Lower leg skin (tissue), 3 donors: ENCODE measurements at regions not wholly inside any gene's neighbourhood (a gene's known extent, or its start where the extent isn't known, plus 50 kb on each side); places are given as distances from the start of the nearest gene placed in this dataset.

Experiments
- POLR2A ChIP-seq, 2 donors: fragments of 450-650 bp; IDR thresholded peaks; one replicate each; pipeline ENCODE4 v1.6.1; 2016 to 2017; ENCODE audit warnings: antibody characterized with exemption in 2 of 2, mild to moderate bottlenecking in 1 of 2, moderate library complexity in 1 of 2
- TF ChIP-seq, protein P1 (sequence below), 3 donors: fragments of 450-650 bp; IDR thresholded peaks; one replicate each; pipeline ENCODE4 v1.5.1; 2016; ENCODE audit warnings: antibody characterized with exemption in 3 of 3, mild to moderate bottlenecking in 3 of 3, moderate library complexity in 2 of 3

DNA sequence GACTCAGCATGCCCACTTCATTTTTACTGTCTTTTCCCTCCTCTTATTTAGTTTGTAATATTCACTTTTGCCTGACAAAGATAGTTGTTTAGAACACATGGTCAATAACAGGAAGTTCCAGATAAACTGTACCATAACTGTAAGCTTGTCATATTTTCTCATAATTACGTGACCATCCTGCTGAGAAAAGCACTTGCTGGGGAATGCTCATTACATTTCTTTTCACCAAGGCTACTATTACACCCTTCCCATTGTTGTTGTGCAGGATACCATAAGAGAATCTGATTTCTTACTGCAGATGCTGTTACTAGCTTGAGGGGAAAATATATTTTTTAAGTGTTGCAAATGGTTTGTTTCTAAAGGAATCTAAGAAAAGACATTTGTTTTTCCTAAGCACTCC is 111.7 kb upstream of the SLITRK6 start:
- TF ChIP-seq, protein P1, sequence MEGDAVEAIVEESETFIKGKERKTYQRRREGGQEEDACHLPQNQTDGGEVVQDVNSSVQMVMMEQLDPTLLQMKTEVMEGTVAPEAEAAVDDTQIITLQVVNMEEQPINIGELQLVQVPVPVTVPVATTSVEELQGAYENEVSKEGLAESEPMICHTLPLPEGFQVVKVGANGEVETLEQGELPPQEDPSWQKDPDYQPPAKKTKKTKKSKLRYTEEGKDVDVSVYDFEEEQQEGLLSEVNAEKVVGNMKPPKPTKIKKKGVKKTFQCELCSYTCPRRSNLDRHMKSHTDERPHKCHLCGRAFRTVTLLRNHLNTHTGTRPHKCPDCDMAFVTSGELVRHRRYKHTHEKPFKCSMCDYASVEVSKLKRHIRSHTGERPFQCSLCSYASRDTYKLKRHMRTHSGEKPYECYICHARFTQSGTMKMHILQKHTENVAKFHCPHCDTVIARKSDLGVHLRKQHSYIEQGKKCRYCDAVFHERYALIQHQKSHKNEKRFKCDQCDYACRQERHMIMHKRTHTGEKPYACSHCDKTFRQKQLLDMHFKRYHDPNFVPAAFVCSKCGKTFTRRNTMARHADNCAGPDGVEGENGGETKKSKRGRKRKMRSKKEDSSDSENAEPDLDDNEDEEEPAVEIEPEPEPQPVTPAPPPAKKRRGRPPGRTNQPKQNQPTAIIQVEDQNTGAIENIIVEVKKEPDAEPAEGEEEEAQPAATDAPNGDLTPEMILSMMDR (IDR thresholded peaks at IDR 0.05) = no peak
- TF ChIP-seq POLR2A (IDR thresholded peaks at IDR 0.05) = no peak
